Naive thymus-derived CD8-positive, alpha-beta T cell (primary cell): ENCODE measurements at regions not wholly inside any gene's neighbourhood (a gene's known extent, or its start where the extent isn't known, plus 50 kb on each side); places are given as distances from the start of the nearest gene placed in this dataset.

Source experiments
- ATAC-seq, 2 donors: fragments of 150-1000 bp; cut with Tn5 transposase in 1 of 2; sonication (Bioruptor Pico), chemical (Tn5 transposase) in 1 of 2; 1 replicate in 1 of 2; 2 replicates in 1 of 2; pipeline ENCODE4 v1.10.0; 2021; ENCODE audit warnings: mild to moderate bottlenecking in 2 of 2, moderate library complexity in 2 of 2
- POLR2A ChIA-PET: fragments of 350-600 bp; sonication (Branson Sonifier 250); formaldehyde crosslinking; loops from one replicate; lab custom pipeline; 2021; ENCODE audit warnings: antibody characterized with exemption; lab: Charles Lee
- DNase-seq, 10 donors: peaks; one replicate each; pipeline versions ENCODE4 v3.0.0 to v3.0.0-alpha.2; 2020 to 2022
- H3K27ac Mint-ChIP-seq, 10 donors: one replicate each; pipeline ENCODE4 v1.8.0; 2020 to 2022; ENCODE audit warnings: mild to moderate bottlenecking in 10 of 10, mixed read lengths in 10 of 10, moderate library complexity in 4 of 10, inconsistent platforms in 1 of 10
- H3K27me3 Mint-ChIP-seq, 5 donors: one replicate each; pipeline ENCODE4 v1.8.0; 2021 to 2022; ENCODE audit warnings: mixed read lengths in 5 of 5
- H3K36me3 Mint-ChIP-seq, 3 donors: one replicate each; pipeline ENCODE4 v1.8.0; 2020 to 2022; ENCODE audit warnings: mixed read lengths in 3 of 3, mild to moderate bottlenecking in 2 of 3, inconsistent platforms in 1 of 3
- H3K4me1 Mint-ChIP-seq, 4 donors: one replicate each; pipeline ENCODE4 v1.8.0; 2021 to 2022; ENCODE audit warnings: mixed read lengths in 4 of 4
- H3K4me3 Mint-ChIP-seq, 10 donors: one replicate each; pipeline ENCODE4 v1.8.0; 2020 to 2022; ENCODE audit warnings: mild to moderate bottlenecking in 10 of 10, mixed read lengths in 10 of 10, moderate library complexity in 6 of 10, inconsistent platforms in 1 of 10
- H3K9me3 Mint-ChIP-seq, 9 donors: one replicate each; pipeline ENCODE4 v1.8.0; 2020 to 2022; ENCODE audit warnings: mixed read lengths in 9 of 9, mild to moderate bottlenecking in 3 of 9, inconsistent platforms in 1 of 9, moderate library complexity in 1 of 9

- no peak for DNase-seq
Observed at GRCh38 chr6:163998496-163998895, 584.0 kb downstream of the QKI start.

GRCh38 chr6:163996491-163996890 lies 582.0 kb downstream of the QKI start:
- Mint-ChIP-seq H3K27ac (no peak overlapping the region), H3K36me3 (no peaks in the 10 kb centered on the region)

More at GRCh38 chr6:163998496-163998895, 584.0 kb downstream of the QKI start:
- no peaks in the 10 kb centered on the region for H3K36me3 Mint-ChIP-seq
- POLR2A ChIA-PET, result no interaction called here
- no peak for ATAC-seq
- no peak overlapping the region for H3K27ac Mint-ChIP-seq
- H3K4me3 Mint-ChIP-seq, result no peak overlapping the region
- peaks cover 5 to 32% (median 8%) of the 10 kb centered on the region in 5 donors for H3K27me3 Mint-ChIP-seq
- H3K9me3 Mint-ChIP-seq, result peaks cover 0 to 4% (median 0%) of the 10 kb centered on the region in 9 donors
- H3K4me1 Mint-ChIP-seq, result no peaks in the 10 kb centered on the region

GRCh38 chr6:163994566-163994965 lies 580.0 kb downstream of the QKI start:
- ATAC-seq (no peak), DNase-seq (no peak)
- Mint-ChIP-seq H3K9me3 (no peaks in the 10 kb centered on the region), H3K27ac (no peak overlapping the region), H3K4me1 (no peaks in the 10 kb centered on the region), H3K27me3 (peaks cover 0 to 21% (median 2%) of the 10 kb centered on the region in 5 donors), H3K4me3 (no peak overlapping the region), H3K36me3 (no peaks in the 10 kb centered on the region)
- POLR2A ChIA-PET, result no interaction called here

More at GRCh38 chr6:163996491-163996890, 582.0 kb downstream of the QKI start:
- H3K4me3 Mint-ChIP-seq, result no peak overlapping the region
- POLR2A ChIA-PET, result no interaction called here
- peaks cover 0 to 19% (median 5%) of the 10 kb centered on the region in 5 donors for H3K27me3 Mint-ChIP-seq
- no peaks in the 10 kb centered on the region for H3K4me1 Mint-ChIP-seq
- DNase-seq, result no peak
- ATAC-seq, result no peak
- H3K9me3 Mint-ChIP-seq, result no peaks in the 10 kb centered on the region

- H3K4me3 Mint-ChIP-seq, result no peak overlapping the region
- H3K4me1 Mint-ChIP-seq, result no peaks in the 10 kb centered on the region
- no peaks in the 10 kb centered on the region for H3K9me3 Mint-ChIP-seq
- ATAC-seq, result no peak
- peaks cover 0 to 21% (median 2%) of the 10 kb centered on the region in 5 donors for H3K27me3 Mint-ChIP-seq
- DNase-seq, result no peak
- no peak overlapping the region for H3K27ac Mint-ChIP-seq
- H3K36me3 Mint-ChIP-seq, result no peaks in the 10 kb centered on the region
- POLR2A ChIA-PET, result no interaction called here
Observed at GRCh38 chr6:163992701-163993100, 578.2 kb downstream of the QKI start.

- DNase-seq (no peak), ATAC-seq (no peak)
- POLR2A ChIA-PET, result no interaction called here
- no peaks in the 10 kb centered on the region for H3K36me3 Mint-ChIP-seq
- no peak overlapping the region for H3K27ac Mint-ChIP-seq
- H3K9me3 Mint-ChIP-seq, result no peaks in the 10 kb centered on the region
- H3K27me3 Mint-ChIP-seq, result peaks cover 0 to 15% (median 2%) of the 10 kb centered on the region in 5 donors
- no peaks in the 10 kb centered on the region for H3K4me1 Mint-ChIP-seq
- no peak overlapping the region for H3K4me3 Mint-ChIP-seq
Observed at GRCh38 chr6:163992056-163992455, 577.5 kb downstream of the QKI start.

GRCh38 chr6:163991321-163991720 lies 576.8 kb downstream of the QKI start:
- Mint-ChIP-seq H3K4me1 (no peaks in the 10 kb centered on the region), H3K4me3 (no peak overlapping the region), H3K27me3 (peaks cover 0 to 16% (median 2%) of the 10 kb centered on the region in 5 donors), H3K36me3 (no peaks in the 10 kb centered on the region), H3K27ac (no peak overlapping the region), H3K9me3 (no peaks in the 10 kb centered on the region)
- DNase-seq, result no peak
- ATAC-seq, result no peak
- POLR2A ChIA-PET, result no interaction called here

GRCh38 chr6:163986313-163986712 lies 571.8 kb downstream of the QKI start:
- H3K4me3 Mint-ChIP-seq, result no peak overlapping the region
- ATAC-seq (no peak), DNase-seq (no peak)
- H3K27ac Mint-ChIP-seq, result no peak overlapping the region
- peaks cover 0 to 8% (median 7%) of the 10 kb centered on the region in 5 donors for H3K27me3 Mint-ChIP-seq
- H3K36me3 Mint-ChIP-seq, result no peaks in the 10 kb centered on the region
- H3K9me3 Mint-ChIP-seq, result no peaks in the 10 kb centered on the region
- H3K4me1 Mint-ChIP-seq, result peaks cover 5 to 10% (median 9%) of the 10 kb centered on the region in 4 donors
- POLR2A ChIA-PET, result no interaction called here

- POLR2A ChIA-PET, result no interaction called here
- no peak for DNase-seq
- no peak overlapping the region for H3K27ac Mint-ChIP-seq
- H3K4me1 Mint-ChIP-seq, result peaks cover 5 to 10% (median 9%) of the 10 kb centered on the region in 4 donors
- no peak overlapping the region for H3K4me3 Mint-ChIP-seq
- no peak for ATAC-seq
- H3K36me3 Mint-ChIP-seq, result no peaks in the 10 kb centered on the region
- peaks cover 0 to 12% (median 7%) of the 10 kb centered on the region in 5 donors for H3K27me3 Mint-ChIP-seq
- H3K9me3 Mint-ChIP-seq, result no peaks in the 10 kb centered on the region
Observed at GRCh38 chr6:163985710-163986109, 571.2 kb downstream of the QKI start.

GRCh38 chr6:163985040-163985439 lies 570.5 kb downstream of the QKI start:
- H3K4me3 Mint-ChIP-seq, result no peak overlapping the region
- ATAC-seq (no peak), DNase-seq (no peak)
- peaks cover 1 to 12% (median 10%) of the 10 kb centered on the region in 5 donors for H3K27me3 Mint-ChIP-seq
- H3K36me3 Mint-ChIP-seq, result no peaks in the 10 kb centered on the region
- POLR2A ChIA-PET, result no interaction called here
- no peaks in the 10 kb centered on the region for H3K9me3 Mint-ChIP-seq
- H3K4me1 Mint-ChIP-seq, result peaks cover 5 to 10% (median 9%) of the 10 kb centered on the region in 4 donors
- no peak overlapping the region for H3K27ac Mint-ChIP-seq

- no peak for DNase-seq
- Mint-ChIP-seq H3K4me3 (peak overlapping the region in 1 of 10 donors; percentile 15), H3K36me3 (no peaks in the 10 kb centered on the region), H3K9me3 (no peaks in the 10 kb centered on the region), H3K27me3 (peaks cover 4 to 12% (median 10%) of the 10 kb centered on the region in 5 donors), H3K4me1 (peaks cover 5 to 10% (median 9%) of the 10 kb centered on the region in 4 donors), H3K27ac (peak overlapping the region in 1 of 10 donors; percentile 1)
- peak in 1 of 2 donors; percentile 32 for ATAC-seq
- POLR2A ChIA-PET, result no interaction called here
Observed at GRCh38 chr6:163984124-163984936, 569.8 kb downstream of the QKI start.

GRCh38 chr6:163983679-163984078 lies 569.2 kb downstream of the QKI start:
- no peak for ATAC-seq
- H3K4me3 Mint-ChIP-seq, result no peak overlapping the region
- POLR2A ChIA-PET, result no interaction called here
- H3K9me3 Mint-ChIP-seq, result peaks cover 0 to 5% (median 4%) of the 10 kb centered on the region in 9 donors
- peaks cover 4 to 12% (median 7%) of the 10 kb centered on the region in 5 donors for H3K27me3 Mint-ChIP-seq
- DNase-seq, result no peak
- peaks cover 5 to 10% (median 9%) of the 10 kb centered on the region in 4 donors for H3K4me1 Mint-ChIP-seq
- H3K36me3 Mint-ChIP-seq, result peaks cover 0 to 4% (median 0%) of the 10 kb centered on the region in 3 donors
- H3K27ac Mint-ChIP-seq, result no peak overlapping the region

GRCh38 chr6:163974322-163974721 lies 559.8 kb downstream of the QKI start:
- no peak overlapping the region for H3K27ac Mint-ChIP-seq
- H3K36me3 Mint-ChIP-seq, result peaks cover 0 to 6% (median 0%) of the 10 kb centered on the region in 3 donors
- no peak for ATAC-seq
- no peak for DNase-seq
- POLR2A ChIA-PET, result no interaction called here
- no peak overlapping the region for H3K4me3 Mint-ChIP-seq
- H3K9me3 Mint-ChIP-seq, result peaks cover 0 to 6% (median 5%) of the 10 kb centered on the region in 9 donors
- peaks cover 0 to 8% (median 4%) of the 10 kb centered on the region in 5 donors for H3K27me3 Mint-ChIP-seq
- H3K4me1 Mint-ChIP-seq, result no peaks in the 10 kb centered on the region
